ENCODE measurements at regions not wholly inside any gene's neighbourhood (a gene's known extent, or its start where the extent isn't known, plus 50 kb on each side); places are given as distances from the start of the nearest gene placed in this dataset.

GRCh38 chr1:191358724-191359123, 799.5 kb upstream of the RGS18 start:
- Histone ChIP-seq H3K9me3 (no peaks in the 10 kb centered on the region), H3K27ac (no peak overlapping the region), H3K4me1 (no peaks in the 10 kb centered on the region), H3K4me3 (no peak overlapping the region), H3K36me3 (no peaks in the 10 kb centered on the region), H3K27me3 (no peaks in the 10 kb centered on the region)
- ATAC-seq (ENCODE audit: low FRiP score in 2 of 2) = no peak
- 86 to 92% methylated on average over 1 of the region's 1 CpG for WGBS, 2 donors
- no peak for DNase-seq
- TF ChIP-seq EP300 (IDR thresholded peaks at IDR 0.05) (no peak), POLR2A (IDR thresholded peaks at IDR 0.05) (no peak), POLR2AphosphoS5 (IDR thresholded peaks at IDR 0.05) (no peak)
- TF ChIP-seq, protein P1, sequence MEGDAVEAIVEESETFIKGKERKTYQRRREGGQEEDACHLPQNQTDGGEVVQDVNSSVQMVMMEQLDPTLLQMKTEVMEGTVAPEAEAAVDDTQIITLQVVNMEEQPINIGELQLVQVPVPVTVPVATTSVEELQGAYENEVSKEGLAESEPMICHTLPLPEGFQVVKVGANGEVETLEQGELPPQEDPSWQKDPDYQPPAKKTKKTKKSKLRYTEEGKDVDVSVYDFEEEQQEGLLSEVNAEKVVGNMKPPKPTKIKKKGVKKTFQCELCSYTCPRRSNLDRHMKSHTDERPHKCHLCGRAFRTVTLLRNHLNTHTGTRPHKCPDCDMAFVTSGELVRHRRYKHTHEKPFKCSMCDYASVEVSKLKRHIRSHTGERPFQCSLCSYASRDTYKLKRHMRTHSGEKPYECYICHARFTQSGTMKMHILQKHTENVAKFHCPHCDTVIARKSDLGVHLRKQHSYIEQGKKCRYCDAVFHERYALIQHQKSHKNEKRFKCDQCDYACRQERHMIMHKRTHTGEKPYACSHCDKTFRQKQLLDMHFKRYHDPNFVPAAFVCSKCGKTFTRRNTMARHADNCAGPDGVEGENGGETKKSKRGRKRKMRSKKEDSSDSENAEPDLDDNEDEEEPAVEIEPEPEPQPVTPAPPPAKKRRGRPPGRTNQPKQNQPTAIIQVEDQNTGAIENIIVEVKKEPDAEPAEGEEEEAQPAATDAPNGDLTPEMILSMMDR (IDR thresholded peaks at IDR 0.05) = no peak

- Histone ChIP-seq H3K9me3 (no peaks in the 10 kb centered on the region), H3K27me3 (no peaks in the 10 kb centered on the region), H3K4me3 (no peak overlapping the region), H3K4me1 (no peaks in the 10 kb centered on the region), H3K27ac (no peak overlapping the region), H3K36me3 (no peaks in the 10 kb centered on the region)
- ATAC-seq (ENCODE audit: low FRiP score in 2 of 2) (no peak), DNase-seq (no peak)
- TF ChIP-seq EP300 (IDR thresholded peaks at IDR 0.05) = no peak
- 91 to 96% methylated on average over 1 of the region's 1 CpG for whole genome bisulfite sequencing, 2 donors
Observed at GRCh38 chr1:191366686-191367085, 791.6 kb upstream of the RGS18 start.

DNA sequence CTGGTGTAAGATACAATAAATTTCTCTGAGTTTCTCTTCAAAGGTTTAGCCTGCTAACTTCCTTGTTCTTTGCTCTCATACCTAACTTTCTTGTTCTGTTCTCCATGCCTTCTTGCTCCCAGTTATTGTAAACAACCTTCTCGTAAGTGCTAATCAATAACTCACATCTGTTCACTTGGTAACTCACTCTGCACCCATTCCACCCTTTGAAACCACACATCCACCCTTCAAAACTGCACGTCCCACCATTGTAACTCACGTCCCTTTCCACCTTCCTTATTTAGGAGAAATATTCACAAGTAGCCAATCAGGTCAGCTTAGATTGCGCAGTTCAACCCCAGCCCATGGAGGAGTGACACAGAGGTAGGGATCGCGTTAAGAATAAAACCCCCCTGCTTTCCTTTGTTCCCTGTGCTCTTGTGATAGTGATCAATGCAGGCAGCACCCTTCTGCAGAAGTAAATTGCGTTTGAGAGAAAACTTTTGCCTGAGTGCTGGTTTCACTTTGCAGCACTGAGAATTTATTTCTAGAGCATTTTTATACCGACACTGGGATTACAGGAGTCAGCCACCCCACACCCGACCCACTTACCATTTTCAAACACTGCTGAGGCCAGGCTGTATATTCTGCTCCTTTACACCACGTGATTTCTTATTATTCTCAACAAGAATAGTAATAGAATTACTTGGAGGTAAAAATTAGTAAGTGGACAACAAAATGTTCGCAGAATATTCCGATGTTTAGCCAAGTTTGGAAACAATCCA, 789.2 kb upstream of the RGS18 start:
- Histone ChIP-seq H3K4me1 (no peaks in the 10 kb centered on the region), H3K27me3 (no peaks in the 10 kb centered on the region), H3K4me3 (no peak overlapping the region), H3K36me3 (no peaks in the 10 kb centered on the region), H3K27ac (no peak overlapping the region), H3K9me3 (no peaks in the 10 kb centered on the region)
- DNase-seq (no peak), ATAC-seq (ENCODE audit: low FRiP score in 2 of 2) (no peak)
- no peak for TF ChIP-seq POLR2AphosphoS5 (IDR thresholded peaks at IDR 0.05)
- no peak for TF ChIP-seq POLR2A (IDR thresholded peaks at IDR 0.05)
- TF ChIP-seq EP300 (IDR thresholded peaks at IDR 0.05) = no peak
- TF ChIP-seq, protein P1 (IDR thresholded peaks at IDR 0.05) = no peak
- WGBS, 2 donors = 65 to 67% methylated on average over 12 of the region's 12 CpGs

DNA sequence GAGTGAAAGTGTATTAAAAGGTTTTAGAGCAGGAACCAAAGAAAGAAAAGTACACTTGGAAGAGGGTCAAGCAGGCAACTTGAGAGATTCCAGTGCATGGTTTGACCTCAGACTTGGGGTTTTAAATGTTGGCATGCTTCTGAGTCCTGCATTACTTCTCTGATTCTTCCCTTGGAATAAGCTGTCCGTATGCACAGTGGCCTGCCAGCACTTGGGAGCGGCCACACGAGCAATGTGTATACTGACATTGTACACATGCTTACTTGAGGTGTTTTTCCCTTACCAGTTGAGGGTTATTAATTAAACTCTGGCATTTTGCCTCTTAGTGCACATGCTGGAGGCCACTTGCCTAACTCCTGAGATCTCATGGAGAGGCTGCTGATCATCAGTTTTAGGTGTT, 786.6 kb upstream of the RGS18 start:
- H3K27me3 ChIP-seq = no peaks in the 10 kb centered on the region
- no peaks in the 10 kb centered on the region for H3K9me3 ChIP-seq
- 55 to 67% methylated on average over 3 of the region's 3 CpGs for WGBS, 2 donors
- ATAC-seq (ENCODE audit: low FRiP score in 2 of 2) (no peak), DNase-seq (no peak)
- H3K27ac ChIP-seq = no peak overlapping the region
- H3K36me3 ChIP-seq = no peaks in the 10 kb centered on the region
- no peak overlapping the region for H3K4me3 ChIP-seq
- TF ChIP-seq, protein P1 (IDR thresholded peaks at IDR 0.05) = no peak
- TF ChIP-seq POLR2AphosphoS5 (IDR thresholded peaks at IDR 0.05) (no peak), EP300 (IDR thresholded peaks at IDR 0.05) (no peak), POLR2A (IDR thresholded peaks at IDR 0.05) (no peak)
- H3K4me1 ChIP-seq = no peaks in the 10 kb centered on the region

DNA sequence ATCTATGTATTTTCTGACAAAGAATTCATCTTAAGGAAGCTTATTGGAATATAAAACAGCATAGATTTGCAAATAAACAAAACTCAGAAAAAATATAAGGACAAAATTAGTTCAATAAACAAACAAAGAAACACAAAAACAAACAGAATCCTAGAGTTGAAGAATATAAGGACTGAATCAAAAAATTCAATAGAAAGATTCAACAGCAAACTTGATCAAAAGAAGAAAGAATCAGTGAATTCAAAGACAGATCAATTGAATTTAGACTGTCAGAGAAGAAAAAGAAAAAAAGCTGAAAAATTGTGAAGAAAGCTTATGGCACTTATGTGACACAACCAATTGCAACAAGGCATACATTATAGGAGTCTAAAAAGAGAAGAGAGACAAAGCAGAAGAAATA, 770.0 kb upstream of the RGS18 start:
- DNase-seq = no peak
- no peaks in the 10 kb centered on the region for H3K27me3 ChIP-seq
- H3K36me3 ChIP-seq = no peaks in the 10 kb centered on the region
- H3K27ac ChIP-seq = no peak overlapping the region
- H3K4me3 ChIP-seq = no peak overlapping the region
- H3K9me3 ChIP-seq = peaks cover 0 to 3% (median 0%) of the 10 kb centered on the region in 4 donors
- no peak for ATAC-seq (ENCODE audit: low FRiP score in 2 of 2)
- no peaks in the 10 kb centered on the region for H3K4me1 ChIP-seq
- TF ChIP-seq, protein P1 (IDR thresholded peaks at IDR 0.05) = no peak
- TF ChIP-seq POLR2A (IDR thresholded peaks at IDR 0.05) (no peak), POLR2AphosphoS5 (IDR thresholded peaks at IDR 0.05) (no peak), EP300 (IDR thresholded peaks at IDR 0.05) (no peak)

All from upper lobe of left lung (tissue), 6 donors.